ENCODE measurements at regions not wholly inside any gene's neighbourhood (a gene's known extent, or its start where the extent isn't known, plus 50 kb on each side); places are given as distances from the start of the nearest gene placed in this dataset.

- DNase-seq: no peak
Measured at GRCh38 chr6:2502096-2502997, 248.4 kb downstream of the MYLK4 start.

- no peak for DNase-seq
Measured at GRCh38 chr6:2497922-2498623, 252.6 kb downstream of the MYLK4 start.

DNA sequence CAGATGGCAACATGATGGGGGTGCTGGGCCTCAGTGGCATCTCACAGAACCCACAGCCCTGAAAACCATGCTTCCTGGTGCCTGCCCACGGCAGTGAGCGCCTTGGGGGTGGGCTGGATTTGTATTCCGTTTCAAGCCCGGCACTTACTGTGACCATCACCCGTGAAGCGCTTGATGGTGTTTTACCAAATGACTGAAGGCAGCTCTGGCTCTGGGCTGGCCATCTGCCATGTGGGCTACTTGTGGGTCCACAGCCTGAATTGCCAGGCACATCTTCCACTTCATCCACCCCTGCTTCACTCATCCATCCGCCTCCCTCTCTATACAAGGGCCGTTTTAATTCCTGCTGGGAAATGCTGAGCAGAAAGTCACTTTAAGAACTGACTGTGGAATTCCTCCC lies 250.9 kb upstream of the GMDS start:
- no peak for DNase-seq

DNA sequence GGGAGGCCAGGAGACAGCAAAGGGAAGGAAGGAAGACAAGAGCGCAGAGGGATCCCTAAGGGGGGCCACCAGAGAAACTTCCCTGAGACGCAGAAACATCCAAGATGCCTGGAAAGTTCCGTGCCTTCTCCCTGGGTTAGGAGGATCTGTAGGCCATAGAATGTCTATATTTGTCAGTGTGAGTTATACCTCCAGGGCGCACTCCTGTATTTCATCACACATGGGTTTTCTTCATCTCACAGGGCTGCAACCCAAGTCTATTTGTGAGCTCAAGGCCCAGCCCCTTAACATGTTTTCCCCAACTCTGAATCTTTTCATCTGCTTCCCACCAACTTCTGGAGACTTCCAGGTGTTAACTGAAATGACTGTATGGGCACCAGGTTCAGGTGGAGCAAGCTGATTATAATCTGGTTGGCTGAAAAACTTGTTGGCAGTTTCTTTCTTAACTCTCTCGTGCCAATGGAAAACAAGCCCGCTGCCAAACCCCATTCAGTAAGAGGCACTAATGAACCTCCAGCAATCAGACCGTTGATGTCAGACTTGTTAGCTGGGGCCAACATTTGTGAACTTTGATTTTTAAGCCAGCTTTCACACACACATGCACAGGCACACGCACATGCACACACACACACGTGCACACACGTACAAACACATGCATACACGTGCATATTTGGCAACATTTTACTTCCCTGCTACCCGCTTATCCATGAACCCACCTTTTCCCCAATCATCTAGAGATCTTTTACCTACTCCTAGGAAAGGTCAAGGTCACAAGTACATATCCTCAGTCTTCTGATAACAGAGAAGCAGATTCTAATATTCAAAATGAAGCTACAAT lies 247.5 kb upstream of the GMDS start:
- DNase-seq: no peak

- DNase-seq: no peak
Measured at GRCh38 chr6:2491137-2491536, 245.7 kb upstream of the GMDS start.

DNA sequence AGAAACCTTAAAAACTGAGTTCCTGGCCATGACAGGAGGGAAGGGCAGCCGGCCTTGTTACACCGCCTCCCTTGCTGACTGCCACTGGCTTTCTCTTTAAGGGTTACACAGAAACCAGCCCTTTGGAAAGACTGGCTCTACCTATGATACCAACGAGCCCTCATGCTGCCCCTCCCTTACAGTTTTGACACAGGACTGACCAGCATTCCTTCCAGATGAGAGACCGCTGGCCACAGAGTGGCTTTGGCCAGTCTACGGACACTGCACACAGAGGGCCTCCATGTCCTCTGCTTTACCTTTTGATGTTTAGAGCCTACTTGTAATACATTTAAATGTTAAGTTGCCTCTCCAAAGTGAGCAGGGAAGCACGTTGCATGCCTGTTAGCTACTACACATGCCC lies 243.2 kb upstream of the GMDS start:
- no peak for DNase-seq

GRCh38 chr6:2485116-2485515 lies 239.7 kb upstream of the GMDS start:
- DNase-seq: no peak

DNA sequence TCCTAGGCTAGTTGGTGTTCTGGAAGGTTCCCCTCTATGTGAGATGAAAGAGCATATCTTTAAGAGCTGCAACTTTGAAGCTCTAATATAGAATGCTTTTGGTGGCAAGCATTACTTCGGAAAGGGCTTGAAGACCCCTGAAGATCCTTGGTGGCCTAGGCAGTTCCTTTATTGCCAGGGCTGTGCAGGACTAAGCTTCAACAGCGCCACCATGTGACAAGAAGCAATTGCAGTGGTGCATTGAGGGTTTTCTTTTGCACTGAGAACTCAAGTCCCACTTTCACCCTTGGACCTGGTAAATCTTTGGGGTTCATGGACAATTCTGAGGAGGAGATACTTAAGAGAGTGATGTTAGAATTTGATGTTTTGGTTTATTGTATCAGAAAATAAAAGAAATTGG lies 237.4 kb upstream of the GMDS start:
- DNase-seq: no peak

DNA sequence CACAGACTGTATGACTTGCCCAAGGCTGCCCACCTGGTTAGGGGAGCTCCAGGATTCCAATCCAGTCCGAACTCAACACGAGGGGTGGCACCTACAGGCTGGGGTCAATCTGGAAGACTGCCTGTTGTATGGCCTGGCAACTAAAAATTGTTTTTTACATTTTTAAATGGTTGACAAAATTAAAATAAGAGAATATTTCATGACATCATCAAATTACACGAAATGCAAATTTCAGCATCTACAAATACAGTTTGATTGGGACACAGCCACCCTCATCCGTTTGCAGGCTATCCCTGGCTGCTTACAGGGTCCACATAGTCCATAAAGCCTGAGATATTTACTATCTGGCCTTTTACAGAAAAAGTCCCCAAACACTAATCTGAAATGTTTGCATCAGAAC lies 235.9 kb upstream of the GMDS start:
- DNase-seq: no peak

DNA sequence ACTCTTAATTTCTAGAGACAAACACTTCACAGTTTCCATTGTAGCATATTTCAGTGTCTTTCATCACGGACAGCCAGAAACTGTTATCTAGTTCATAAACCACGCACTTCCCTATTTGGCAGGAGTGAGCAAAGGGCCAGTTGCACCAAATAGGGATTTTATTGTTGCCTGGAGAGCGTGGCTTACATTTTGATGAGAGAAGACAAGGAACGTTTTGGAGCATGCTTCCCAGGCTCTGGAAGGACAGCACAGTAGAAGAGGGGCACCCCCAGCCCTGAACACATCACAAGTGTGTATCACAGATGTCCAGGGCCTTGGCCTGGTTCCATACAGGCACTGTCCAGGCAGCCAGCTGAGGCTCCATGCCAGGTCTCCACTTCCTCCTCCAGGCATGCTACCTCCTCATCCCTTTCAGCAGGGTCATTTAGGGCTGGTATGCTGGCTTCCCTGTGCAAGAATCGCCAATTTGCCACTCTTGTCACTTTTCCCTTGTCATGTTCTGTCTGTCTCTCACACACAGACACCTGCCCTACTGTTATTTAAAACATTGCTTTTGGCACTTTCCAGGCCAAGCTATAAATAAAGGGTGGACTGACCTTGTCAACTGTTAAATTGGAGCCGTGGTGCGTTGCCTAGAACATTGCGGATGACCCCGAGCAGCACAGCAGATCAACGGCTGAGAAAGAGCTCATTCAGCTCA lies 235.0 kb upstream of the GMDS start:
- DNase-seq: no peak

DNA sequence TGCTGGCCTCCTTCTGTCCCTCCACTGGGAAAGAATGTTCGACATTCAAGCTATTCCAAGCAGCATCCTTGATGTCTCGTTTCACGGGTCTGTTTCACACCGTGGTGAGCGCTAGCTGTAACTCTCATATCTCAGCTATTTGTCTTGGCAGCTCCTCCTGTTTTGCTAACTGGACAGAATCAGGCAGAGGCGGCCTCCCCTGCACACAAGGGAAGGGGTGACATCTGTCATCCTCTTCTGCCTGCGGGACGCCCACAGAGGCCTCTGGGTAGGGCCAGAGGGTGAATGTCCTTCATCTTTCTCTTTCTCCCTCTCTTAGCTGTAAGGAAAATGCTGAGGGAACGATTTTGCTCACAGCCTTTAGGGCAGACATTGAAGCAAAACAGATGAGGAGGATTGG lies 232.8 kb upstream of the GMDS start:
- no peak for DNase-seq

GRCh38 chr6:2477666-2478065 lies 232.3 kb upstream of the GMDS start:
- DNase-seq: no peak

DNA sequence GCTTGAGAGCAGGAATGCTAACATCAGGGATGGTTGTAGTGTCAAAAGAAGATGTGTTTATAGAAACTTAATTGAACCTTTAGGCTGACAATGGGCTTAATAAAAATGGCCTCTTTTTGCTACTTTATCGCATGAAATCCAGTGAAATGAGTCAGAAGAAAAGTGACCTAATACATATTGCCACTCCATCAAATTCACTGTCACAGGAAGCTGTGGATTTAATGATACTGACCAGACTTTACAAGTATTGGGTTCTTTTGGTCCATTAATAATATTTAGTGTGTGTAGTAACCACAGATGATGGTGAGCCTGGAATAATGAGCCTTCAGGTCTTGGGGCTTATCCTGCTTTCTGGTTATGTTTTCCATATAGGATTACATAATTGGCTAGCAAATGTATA lies 231.8 kb upstream of the GMDS start:
- DNase-seq: no peak

DNA sequence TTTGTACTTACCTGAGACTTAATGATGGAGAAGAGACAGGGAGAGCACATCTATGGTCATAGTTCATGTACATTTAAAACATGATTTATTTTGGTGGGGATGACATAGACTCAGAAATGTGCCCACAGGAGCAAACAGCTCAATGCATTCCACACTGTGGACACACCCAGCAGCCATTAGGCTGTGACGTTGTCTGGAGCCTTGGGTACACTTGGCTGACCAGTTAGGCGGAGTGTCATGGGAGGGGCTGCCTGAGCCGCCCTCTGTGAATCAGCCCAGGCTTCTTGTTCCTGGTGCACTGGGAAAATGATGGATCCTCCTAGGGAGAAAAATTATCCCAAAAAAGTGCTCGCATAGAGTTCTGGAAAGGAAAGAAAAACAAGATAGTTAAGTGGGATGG lies 231.0 kb upstream of the GMDS start:
- DNase-seq: no peak

- no peak for DNase-seq
Measured at GRCh38 chr6:2471472-2471871, 226.1 kb upstream of the GMDS start.

DNA sequence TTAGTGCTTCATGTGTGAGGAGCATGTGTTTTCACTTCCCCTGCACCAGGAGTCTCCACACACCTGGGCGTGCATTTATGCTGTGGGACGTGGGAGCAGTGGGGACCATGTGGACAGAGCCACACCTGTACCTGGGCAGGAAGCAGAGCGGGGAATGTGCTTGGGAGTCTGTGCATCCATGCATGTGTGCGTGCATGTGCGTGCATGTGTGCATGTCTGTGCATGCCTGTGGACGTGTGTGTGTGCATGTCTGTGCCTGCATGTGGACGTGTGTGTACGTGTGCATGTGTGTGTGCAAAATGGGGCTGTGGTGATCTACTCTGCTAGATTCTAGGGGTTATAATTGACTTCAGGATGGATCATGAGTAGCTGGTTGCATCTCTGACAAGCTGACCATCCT lies 224.0 kb upstream of the GMDS start:
- no peak for DNase-seq

GRCh38 chr6:2468601-2468955 lies 223.2 kb upstream of the GMDS start:
- DNase-seq: no peak

GRCh38 chr6:2467929-2468600 lies 222.7 kb upstream of the GMDS start:
- DNase-seq: no peak

- DNase-seq: no peak
Measured at GRCh38 chr6:2465336-2465735, 219.9 kb upstream of the GMDS start.

DNA sequence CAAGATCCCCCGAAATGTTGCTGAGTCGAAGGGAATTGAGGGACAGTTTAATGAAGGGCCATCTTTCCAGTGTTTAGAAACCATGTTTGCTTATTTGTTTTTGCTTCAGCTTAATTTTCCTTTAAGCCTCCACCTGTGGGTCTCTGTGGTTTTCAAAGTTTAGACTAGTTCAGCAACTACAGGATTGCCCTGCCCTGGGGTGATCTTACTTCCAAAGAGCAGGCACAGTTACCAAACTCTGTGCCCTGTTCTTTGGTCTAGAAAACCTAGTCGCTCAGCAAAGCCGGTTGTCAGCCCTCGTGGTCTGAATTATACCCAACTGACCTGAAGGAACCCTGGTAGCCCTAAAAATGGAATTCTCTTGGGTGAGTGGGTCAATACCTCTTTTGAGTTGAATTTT lies 219.2 kb upstream of the GMDS start:
- DNase-seq: no peak

DNA sequence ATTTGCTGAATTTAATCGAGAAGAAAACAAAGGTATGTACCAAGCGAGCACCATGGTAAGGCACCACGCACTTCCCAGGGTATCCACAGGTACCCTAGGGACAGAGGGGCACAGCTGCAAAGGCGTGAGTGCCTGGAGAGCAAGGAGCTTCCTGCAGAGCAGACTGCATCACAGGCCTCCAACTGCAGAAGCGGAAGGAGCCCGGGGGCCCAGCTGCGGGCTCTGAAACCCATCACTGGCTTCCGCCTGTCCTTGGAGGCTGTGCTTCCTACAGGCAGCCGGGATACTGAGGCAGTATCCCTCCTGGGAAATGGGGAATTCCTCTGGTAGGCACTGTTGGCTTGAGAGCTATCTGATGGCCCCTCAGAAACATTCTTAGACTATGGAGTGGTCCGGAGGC lies 217.4 kb upstream of the GMDS start:
- no peak for DNase-seq

DNA sequence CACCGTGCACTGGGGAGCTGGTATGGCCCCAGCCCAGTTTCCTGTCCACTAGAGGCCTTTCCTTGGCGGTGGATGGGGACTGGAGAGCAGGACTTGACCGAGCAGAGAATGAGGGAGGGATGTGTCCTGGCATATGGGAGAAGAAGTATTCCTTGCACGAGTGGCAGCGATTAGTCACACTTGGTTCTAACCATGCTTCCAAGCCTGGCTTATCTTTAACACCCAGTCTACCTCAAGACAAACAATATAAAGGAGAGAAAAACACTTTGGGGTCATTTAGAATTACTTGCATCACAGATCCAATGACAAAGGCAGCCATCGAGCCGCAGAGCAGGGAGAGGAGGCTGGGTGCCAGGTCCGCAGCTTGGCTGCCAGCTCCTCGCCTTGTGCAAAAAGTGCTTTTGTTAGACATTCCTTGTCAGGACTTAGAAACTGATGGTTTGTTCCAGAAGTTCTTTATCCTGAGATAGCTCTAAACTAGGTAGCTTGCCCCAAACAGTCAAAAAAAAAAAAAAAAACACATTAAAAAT lies 214.9 kb upstream of the GMDS start:
- DNase-seq: no peak

Data from CD4-positive, alpha-beta T cell treated with Interleukin-4 for 1 hour (primary cell).